ENCODE measurements at regions not wholly inside any gene's neighbourhood (a gene's known extent, or its start where the extent isn't known, plus 50 kb on each side); places are given as distances from the start of the nearest gene placed in this dataset.

GRCh38 chr4:153142700-153143438, 61.4 kb upstream of the TRIM2 start:
- TF ChIP-seq, protein P1, sequence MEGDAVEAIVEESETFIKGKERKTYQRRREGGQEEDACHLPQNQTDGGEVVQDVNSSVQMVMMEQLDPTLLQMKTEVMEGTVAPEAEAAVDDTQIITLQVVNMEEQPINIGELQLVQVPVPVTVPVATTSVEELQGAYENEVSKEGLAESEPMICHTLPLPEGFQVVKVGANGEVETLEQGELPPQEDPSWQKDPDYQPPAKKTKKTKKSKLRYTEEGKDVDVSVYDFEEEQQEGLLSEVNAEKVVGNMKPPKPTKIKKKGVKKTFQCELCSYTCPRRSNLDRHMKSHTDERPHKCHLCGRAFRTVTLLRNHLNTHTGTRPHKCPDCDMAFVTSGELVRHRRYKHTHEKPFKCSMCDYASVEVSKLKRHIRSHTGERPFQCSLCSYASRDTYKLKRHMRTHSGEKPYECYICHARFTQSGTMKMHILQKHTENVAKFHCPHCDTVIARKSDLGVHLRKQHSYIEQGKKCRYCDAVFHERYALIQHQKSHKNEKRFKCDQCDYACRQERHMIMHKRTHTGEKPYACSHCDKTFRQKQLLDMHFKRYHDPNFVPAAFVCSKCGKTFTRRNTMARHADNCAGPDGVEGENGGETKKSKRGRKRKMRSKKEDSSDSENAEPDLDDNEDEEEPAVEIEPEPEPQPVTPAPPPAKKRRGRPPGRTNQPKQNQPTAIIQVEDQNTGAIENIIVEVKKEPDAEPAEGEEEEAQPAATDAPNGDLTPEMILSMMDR (IDR thresholded peaks at IDR 0.05; ENCODE audit: borderline replicate concordance, extremely low read depth, low read length, poor library complexity, severe bottlenecking): peak; percentile 88
- TF ChIP-seq EZH2 (IDR thresholded peaks at IDR 0.05; ENCODE audit: borderline replicate concordance, low read depth, low read length, severe bottlenecking): no peak
